ENCODE measurements at regions not wholly inside any gene's neighbourhood (a gene's known extent, or its start where the extent isn't known, plus 50 kb on each side); places are given as distances from the start of the nearest gene placed in this dataset.
"Not testable (repeated sequence)": the region's sequence is repeated elsewhere in the genome, so short reads cannot be mapped to it uniquely, and the experiment has no call there.

GRCh38 chr21:15978215-15978738, 248.5 kb downstream of the USP25 start:
- H3K27me3 ChIP-seq = no peaks in the 10 kb centered on the region
- TF ChIP-seq, protein P1, sequence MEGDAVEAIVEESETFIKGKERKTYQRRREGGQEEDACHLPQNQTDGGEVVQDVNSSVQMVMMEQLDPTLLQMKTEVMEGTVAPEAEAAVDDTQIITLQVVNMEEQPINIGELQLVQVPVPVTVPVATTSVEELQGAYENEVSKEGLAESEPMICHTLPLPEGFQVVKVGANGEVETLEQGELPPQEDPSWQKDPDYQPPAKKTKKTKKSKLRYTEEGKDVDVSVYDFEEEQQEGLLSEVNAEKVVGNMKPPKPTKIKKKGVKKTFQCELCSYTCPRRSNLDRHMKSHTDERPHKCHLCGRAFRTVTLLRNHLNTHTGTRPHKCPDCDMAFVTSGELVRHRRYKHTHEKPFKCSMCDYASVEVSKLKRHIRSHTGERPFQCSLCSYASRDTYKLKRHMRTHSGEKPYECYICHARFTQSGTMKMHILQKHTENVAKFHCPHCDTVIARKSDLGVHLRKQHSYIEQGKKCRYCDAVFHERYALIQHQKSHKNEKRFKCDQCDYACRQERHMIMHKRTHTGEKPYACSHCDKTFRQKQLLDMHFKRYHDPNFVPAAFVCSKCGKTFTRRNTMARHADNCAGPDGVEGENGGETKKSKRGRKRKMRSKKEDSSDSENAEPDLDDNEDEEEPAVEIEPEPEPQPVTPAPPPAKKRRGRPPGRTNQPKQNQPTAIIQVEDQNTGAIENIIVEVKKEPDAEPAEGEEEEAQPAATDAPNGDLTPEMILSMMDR (IDR thresholded peaks at IDR 0.05) = no peak
- H3K27ac ChIP-seq = no peak overlapping the region
- no peaks in the 10 kb centered on the region for H3K9me3 ChIP-seq
- H3K4me3 ChIP-seq = no peak overlapping the region
- no peaks in the 10 kb centered on the region for H3K36me3 ChIP-seq
- DNase-seq (ENCODE audit: low spot score) = no peak
- H3K4me1 ChIP-seq = no peaks in the 10 kb centered on the region

GRCh38 chr21:15979493-15979892, 249.7 kb downstream of the USP25 start:
- not testable (repeated sequence) for H3K9me3 ChIP-seq; H3K4me1 ChIP-seq; DNase-seq (ENCODE audit: low spot score); H3K4me3 ChIP-seq; H3K27ac ChIP-seq; H3K27me3 ChIP-seq; H3K36me3 ChIP-seq

DNA sequence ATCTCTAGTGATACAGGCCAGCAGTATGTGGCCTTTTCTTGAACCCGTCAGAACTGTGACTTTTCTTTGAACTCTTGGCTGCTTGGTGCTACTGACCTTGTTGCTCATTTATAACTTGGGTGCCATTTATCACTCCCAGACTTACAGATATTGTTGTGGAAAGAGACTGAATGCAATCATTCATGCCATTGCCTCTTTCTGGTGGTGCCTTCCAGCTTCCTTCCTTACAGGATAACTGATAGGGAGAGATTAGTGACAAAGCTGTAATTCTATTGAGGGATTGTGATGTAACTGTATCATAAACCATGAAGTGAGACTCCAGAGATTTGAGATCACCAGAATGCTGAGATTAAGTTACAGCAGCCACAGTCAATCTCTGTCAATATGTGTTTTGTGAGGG, 256.5 kb downstream of the USP25 start:
- no peaks in the 10 kb centered on the region for H3K27me3 ChIP-seq
- H3K36me3 ChIP-seq = no peaks in the 10 kb centered on the region
- DNase-seq (ENCODE audit: low spot score) = no peak
- no peak overlapping the region for H3K27ac ChIP-seq
- H3K4me1 ChIP-seq = peaks cover 0 to 3% of the 10 kb centered on the region in 2 donors
- TF ChIP-seq, protein P1 (IDR thresholded peaks at IDR 0.05) = no peak
- H3K4me3 ChIP-seq = no peak overlapping the region
- H3K9me3 ChIP-seq = no peaks in the 10 kb centered on the region

DNA sequence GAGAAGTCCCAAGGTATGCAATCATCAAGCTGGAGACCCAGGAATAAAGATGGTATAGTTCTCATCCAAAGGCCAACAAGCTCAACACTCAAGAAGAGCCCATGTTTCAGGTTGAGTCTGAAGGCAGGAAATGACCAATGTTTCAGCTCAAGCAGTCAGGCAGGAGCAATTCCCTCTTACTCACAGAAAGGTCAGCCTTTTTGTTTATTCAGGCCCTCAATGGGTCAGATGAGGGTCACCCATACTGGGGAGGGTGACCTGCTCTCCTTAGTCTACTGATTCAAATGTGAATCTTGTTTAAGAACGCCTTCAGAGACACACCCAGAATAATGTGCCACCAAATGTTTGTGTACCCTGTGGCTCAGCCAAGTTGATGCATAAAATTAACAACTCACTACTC, 262.4 kb downstream of the USP25 start:
- Histone ChIP-seq H3K4me3 (no peak overlapping the region), H3K27ac (no peak overlapping the region), H3K27me3 (no peaks in the 10 kb centered on the region), H3K36me3 (no peaks in the 10 kb centered on the region), H3K9me3 (no peaks in the 10 kb centered on the region), H3K4me1 (no peaks in the 10 kb centered on the region)
- TF ChIP-seq, protein P1 (IDR thresholded peaks at IDR 0.05) = no peak
- no peak for DNase-seq (ENCODE audit: low spot score)

DNA sequence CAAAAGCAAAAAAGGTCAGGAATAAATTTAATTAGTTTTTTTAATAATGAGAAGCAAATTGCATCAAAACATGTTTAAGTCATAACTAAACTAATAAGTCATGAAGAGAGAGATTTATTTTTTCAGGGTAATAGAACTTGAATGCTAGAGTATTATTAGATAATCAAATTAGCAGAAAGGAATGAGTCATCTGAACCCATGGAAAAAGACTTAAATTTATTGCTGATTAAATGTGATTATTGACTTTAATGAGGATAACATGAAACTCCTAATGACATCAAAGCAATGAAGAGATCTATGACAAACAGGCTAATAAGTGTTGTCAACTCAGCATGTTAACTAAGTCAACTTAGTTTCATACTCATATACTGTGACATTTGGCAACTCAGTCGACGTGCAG, 264.2 kb downstream of the USP25 start:
- TF ChIP-seq, protein P1 (IDR thresholded peaks at IDR 0.05) = no peak
- Histone ChIP-seq H3K9me3 (no peaks in the 10 kb centered on the region), H3K27ac (no peak overlapping the region), H3K4me3 (no peak overlapping the region), H3K36me3 (no peaks in the 10 kb centered on the region), H3K27me3 (no peaks in the 10 kb centered on the region), H3K4me1 (no peaks in the 10 kb centered on the region)
- no peak for DNase-seq (ENCODE audit: low spot score)

DNA sequence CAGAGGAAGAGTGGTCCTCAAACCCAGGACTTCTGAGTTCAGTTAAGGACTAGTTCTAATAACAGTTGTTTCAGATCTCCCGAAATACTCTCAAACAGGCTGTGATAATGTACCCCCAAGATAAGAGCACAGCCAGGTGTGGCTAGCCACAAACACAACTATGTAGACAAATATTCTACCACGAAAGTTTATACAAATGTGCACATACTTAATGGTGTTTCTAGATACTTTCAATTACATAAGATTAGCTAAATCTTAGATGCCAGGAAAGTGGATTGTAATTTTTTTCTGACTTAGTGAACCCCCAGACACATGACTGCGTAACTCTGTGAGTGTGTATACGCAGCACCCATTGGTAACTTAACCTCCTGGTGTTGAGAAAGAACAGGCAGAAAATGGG, 270.0 kb downstream of the USP25 start:
- Histone ChIP-seq H3K27ac (no peak overlapping the region), H3K27me3 (no peaks in the 10 kb centered on the region), H3K9me3 (no peaks in the 10 kb centered on the region), H3K4me3 (no peak overlapping the region), H3K4me1 (no peaks in the 10 kb centered on the region), H3K36me3 (no peaks in the 10 kb centered on the region)
- TF ChIP-seq, protein P1 (IDR thresholded peaks at IDR 0.05) = no peak
- DNase-seq (ENCODE audit: low spot score) = no peak
